MM.1S (cell line): ENCODE measurements at regions not wholly inside any gene's neighbourhood (a gene's known extent, or its start where the extent isn't known, plus 50 kb on each side); places are given as distances from the start of the nearest gene placed in this dataset.

ENCODE experiments used
- CTCF ChIP-seq: fragments of 300-600 bp; sonication (generic); IDR thresholded peaks from 2 replicates; pipeline ENCODE4 v1.5.1; 2016; ENCODE audit warnings: antibody characterized with exemption, low read length, mixed read lengths
- EZH2 ChIP-seq: fragments of 300-600 bp; sonication (generic); optimal IDR thresholded peaks from 2 replicates; pipeline ENCODE3; 2017; ENCODE audit warnings: low read depth, mild to moderate bottlenecking, antibody characterized with exemption, low read length, mixed read lengths
- EZH2phosphoT487 ChIP-seq: fragments of 300-600 bp; sonication (generic); IDR thresholded peaks from 2 replicates; pipeline ENCODE4 v1.6.1; 2018; ENCODE audit warnings: antibody characterized with exemption, low read length

- no peak for TF ChIP-seq CTCF
- no peak for TF ChIP-seq EZH2
- no peak for TF ChIP-seq EZH2phosphoT487
Observed at GRCh38 chr10:2356670-2357069, 619.3 kb upstream of the ADARB2 start.
